H54 (cell line): ENCODE measurements at regions not wholly inside any gene's neighbourhood (a gene's known extent, or its start where the extent isn't known, plus 50 kb on each side); places are given as distances from the start of the nearest gene placed in this dataset.

ENCODE experiments used
- DNase-seq: peaks from one replicate; pipeline ENCODE4 v3.0.0; 2011; ENCODE audit warnings: low spot score, mixed read lengths; ENCODE audit not compliant: insufficient read length
- FAIRE-seq: peaks from 3 replicates; lab custom pipeline; 2011; peaks lifted over from hg19 to GRCh38; lab: Jason Lieb, UNC
- POLR2A ChIP-seq: IDR thresholded peaks from 2 replicates; pipeline ENCODE4 v1.6.1; 2011; ENCODE audit warnings: low read depth, mild to moderate bottlenecking, low read length

GRCh38 chr14:78086342-78086741, 83.8 kb upstream of the NRXN3 start:
- no peak for TF ChIP-seq POLR2A
- DNase-seq (no peak), FAIRE-seq (no peak)

DNA sequence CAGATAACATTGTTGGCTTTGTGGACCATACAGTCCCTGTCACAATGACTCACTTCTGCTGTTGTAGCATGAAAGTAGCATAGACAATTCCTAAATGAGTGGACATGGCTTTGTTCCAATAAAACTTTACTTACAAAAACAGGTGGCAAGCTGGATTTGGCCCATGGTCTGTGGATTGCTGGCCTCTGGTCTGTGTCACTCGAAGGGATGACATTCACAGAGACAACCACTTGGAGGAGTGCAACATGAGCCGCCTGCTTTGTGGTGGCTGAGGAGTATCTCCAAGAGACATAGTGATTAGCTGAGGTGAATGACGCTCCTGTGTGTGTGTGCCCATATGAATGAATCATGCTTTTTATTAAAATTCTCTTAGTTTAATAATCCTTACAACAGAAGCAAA, 81.3 kb upstream of the NRXN3 start:
- DNase-seq: no peak
- FAIRE-seq: no peak
- no peak for TF ChIP-seq POLR2A

DNA sequence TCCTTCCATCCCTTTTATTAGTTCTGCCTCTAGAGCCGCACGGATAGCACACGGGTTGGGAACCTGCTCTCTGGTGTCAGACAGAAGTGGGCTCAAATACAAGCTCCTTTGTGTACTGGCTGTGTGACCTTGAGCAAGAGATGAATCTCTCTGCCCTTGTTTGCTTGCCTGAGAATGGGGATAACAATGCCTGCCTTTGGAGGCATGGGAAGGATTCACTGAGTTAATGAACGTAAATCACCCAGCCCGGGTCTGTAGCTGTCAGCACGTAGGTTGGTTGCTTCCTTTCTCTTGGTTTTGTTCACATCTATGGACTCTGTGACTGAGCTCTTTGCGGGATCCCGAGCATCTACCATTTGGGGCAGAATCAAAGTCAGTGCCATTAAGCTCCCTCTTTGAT, 79.3 kb upstream of the NRXN3 start:
- no peak for TF ChIP-seq POLR2A
- no peak for DNase-seq
- FAIRE-seq: no peak

- TF ChIP-seq POLR2A: no peak
- DNase-seq (no peak), FAIRE-seq (no peak)
Measured at GRCh38 chr14:78091361-78091760, 78.8 kb upstream of the NRXN3 start.

GRCh38 chr14:78092040-78092439, 78.1 kb upstream of the NRXN3 start:
- DNase-seq: no peak
- no peak for TF ChIP-seq POLR2A
- no peak for FAIRE-seq

GRCh38 chr14:78103271-78103670, 66.9 kb upstream of the NRXN3 start:
- FAIRE-seq: no peak

GRCh38 chr14:78104160-78104559, 66.0 kb upstream of the NRXN3 start:
- DNase-seq (no peak), FAIRE-seq (no peak)

More at GRCh38 chr14:78103271-78103670, 66.9 kb upstream of the NRXN3 start:
- no peak for TF ChIP-seq POLR2A
- no peak for DNase-seq

DNA sequence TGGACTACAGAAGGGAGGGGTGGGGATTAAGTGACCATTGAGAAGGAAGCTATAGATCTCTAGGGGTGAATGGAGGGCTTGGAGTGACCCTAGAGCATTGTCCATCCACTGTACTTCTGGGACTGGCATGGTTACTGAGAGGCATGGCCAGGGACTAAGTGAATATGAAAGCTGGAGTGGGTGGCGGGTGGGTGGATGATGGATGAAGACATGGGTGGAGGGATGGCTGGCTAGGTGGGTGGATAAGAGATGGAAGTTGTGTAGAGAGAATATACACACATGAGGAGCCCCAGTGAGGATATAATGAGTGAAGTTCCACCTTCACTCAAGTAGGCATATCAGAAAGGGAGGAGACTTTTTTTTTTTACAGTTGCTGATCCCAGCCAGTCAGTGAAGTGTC, 65.5 kb upstream of the NRXN3 start:
- DNase-seq: no peak
- no peak for FAIRE-seq
- no peak for TF ChIP-seq POLR2A

More at GRCh38 chr14:78104160-78104559, 66.0 kb upstream of the NRXN3 start:
- TF ChIP-seq POLR2A: no peak

DNA sequence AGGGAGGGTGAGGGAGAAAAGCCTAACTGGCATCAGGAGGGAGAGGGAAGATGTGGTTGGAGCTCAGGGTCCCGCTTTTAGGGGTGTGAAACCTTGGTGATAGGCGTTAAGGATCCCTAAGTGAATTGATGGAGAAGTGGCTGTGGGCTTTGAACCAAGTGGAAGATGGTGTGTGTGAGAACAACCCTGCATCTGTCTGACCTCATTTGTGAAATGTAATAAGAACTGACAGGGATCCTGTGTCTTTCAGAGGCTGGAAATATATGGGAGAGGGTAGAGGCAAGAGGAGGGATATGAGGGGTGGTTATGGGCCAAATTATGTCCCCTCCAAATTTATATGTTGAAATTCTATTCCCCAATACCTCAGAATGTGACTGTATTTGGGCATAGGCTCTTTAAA, 63.8 kb upstream of the NRXN3 start:
- TF ChIP-seq POLR2A: no peak
- DNase-seq (no peak), FAIRE-seq (no peak)

- DNase-seq (no peak), FAIRE-seq (no peak)
- no peak for TF ChIP-seq POLR2A
Measured at GRCh38 chr14:78107166-78107565, 63.0 kb upstream of the NRXN3 start.

DNA sequence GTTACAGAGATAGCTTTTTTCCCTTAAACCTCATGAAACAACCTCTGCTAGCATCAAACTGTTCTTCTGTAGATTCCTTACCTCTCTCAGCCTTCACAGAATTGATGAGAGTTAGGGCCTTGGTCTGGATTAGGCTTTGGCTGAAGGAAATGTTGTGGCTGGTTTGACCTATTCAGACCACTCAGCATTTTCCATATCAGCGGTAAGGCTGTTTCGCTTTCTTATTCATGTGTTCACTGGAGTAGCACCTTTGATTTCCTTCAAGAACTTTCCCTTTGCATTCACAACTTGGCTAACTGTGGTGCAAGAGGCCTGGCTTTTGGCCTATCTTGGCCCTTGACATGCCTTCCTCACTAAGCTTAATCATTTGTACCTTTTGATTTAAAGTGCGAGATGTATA, 50.7 kb upstream of the NRXN3 start:
- FAIRE-seq (no peak), DNase-seq (no peak)
- TF ChIP-seq POLR2A: no peak
